Brain microvascular endothelial cell (primary cell): ENCODE measurements at regions not wholly inside any gene's neighbourhood (a gene's known extent, or its start where the extent isn't known, plus 50 kb on each side); places are given as distances from the start of the nearest gene placed in this dataset.
"Not testable (repeated sequence)": the region's sequence is repeated elsewhere in the genome, so short reads cannot be mapped to it uniquely, and the experiment has no call there.

Experiments used
- DNase-seq: peaks from one replicate; pipeline ENCODE4 v3.0.0-alpha.2; 2020
- H3K27ac ChIP-seq: fragments of 250-450 bp; sonication (Bioruptor Pico); 2 replicates; pipeline ENCODE4 v1.5.1; 2020; ENCODE audit warnings: mild to moderate bottlenecking, moderate library complexity
- H3K27me3 ChIP-seq: fragments of 250-450 bp; sonication (Bioruptor Pico); replicated peaks from 2 replicates; pipeline ENCODE4 v1.5.1; 2020; ENCODE audit warnings: mild to moderate bottlenecking
- H3K36me3 ChIP-seq: fragments of 250-450 bp; sonication (Bioruptor Pico); replicated peaks from 2 replicates; pipeline ENCODE4 v1.5.1; 2020; ENCODE audit warnings: mild to moderate bottlenecking
- H3K4me3 ChIP-seq: 2 replicates; pipeline ENCODE4 v1.5.1; 2011; ENCODE audit warnings: low read depth, mild to moderate bottlenecking, control low read depth, low read length, moderate library complexity
- in situ Hi-C: cut with HindIII; loops from 2 replicates; pipeline ENCODE4 v1.10.0; 2017; ENCODE audit warnings: low sequenced_read_pairs, low pct_ligation_motif_present
- TF ChIP-seq, protein P1 (sequence below): IDR thresholded peaks from 2 replicates; pipeline ENCODE4 v1.5.1; 2011; ENCODE audit warnings: low read depth, mild to moderate bottlenecking, moderate library complexity, low read length, control low read depth, inconsistent platforms; ENCODE audit errors: missing control alignments

DNA sequence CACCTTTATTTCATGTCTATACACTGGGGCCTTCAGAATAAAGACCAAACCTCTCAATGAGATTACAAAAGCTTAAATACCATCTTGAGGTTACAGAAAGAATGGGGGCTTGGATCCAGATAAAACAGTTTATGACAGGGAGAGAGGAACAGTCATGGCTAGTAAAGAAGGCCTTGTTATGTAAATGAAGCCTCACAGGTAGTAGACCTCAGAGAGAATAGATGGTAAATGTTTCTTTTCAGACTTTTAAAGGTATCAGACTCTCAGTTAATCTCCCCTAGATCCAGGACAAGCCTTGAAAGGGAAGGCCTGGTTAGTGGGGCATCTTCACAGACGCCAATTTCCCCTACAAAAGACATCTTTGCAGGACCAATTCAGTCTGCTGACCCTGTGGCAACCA, 1325.6 kb downstream of the HACE1 start:
- Histone ChIP-seq H3K4me3 (no peak overlapping the region), H3K36me3 (no peaks in the 10 kb centered on the region), H3K27ac (no peak overlapping the region), H3K27me3 (no peaks in the 10 kb centered on the region)
- in situ Hi-C loops, result no loop called here
- no peak for DNase-seq
- TF ChIP-seq, protein P1, sequence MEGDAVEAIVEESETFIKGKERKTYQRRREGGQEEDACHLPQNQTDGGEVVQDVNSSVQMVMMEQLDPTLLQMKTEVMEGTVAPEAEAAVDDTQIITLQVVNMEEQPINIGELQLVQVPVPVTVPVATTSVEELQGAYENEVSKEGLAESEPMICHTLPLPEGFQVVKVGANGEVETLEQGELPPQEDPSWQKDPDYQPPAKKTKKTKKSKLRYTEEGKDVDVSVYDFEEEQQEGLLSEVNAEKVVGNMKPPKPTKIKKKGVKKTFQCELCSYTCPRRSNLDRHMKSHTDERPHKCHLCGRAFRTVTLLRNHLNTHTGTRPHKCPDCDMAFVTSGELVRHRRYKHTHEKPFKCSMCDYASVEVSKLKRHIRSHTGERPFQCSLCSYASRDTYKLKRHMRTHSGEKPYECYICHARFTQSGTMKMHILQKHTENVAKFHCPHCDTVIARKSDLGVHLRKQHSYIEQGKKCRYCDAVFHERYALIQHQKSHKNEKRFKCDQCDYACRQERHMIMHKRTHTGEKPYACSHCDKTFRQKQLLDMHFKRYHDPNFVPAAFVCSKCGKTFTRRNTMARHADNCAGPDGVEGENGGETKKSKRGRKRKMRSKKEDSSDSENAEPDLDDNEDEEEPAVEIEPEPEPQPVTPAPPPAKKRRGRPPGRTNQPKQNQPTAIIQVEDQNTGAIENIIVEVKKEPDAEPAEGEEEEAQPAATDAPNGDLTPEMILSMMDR, result no peak

DNA sequence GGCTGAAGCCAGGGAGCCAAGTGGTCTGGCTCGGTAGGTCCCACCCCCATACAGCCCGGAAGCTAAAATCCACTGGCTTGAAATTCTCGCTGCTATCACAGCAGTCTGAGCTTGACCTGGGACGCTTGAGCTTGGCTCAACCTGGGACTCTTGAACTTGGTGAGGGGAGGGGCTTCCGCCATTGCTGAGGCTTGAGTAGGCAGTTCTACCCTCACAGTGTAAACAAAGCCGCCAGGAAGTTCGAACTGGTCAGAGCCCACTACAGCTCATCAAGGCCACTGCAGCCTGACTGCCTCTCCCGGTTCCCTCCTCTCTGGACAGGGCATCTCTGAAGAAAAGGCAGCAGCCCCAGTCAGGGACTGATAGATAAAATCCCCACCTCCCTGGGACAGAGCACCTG, 1337.7 kb downstream of the HACE1 start:
- H3K27me3 ChIP-seq, result no peaks in the 10 kb centered on the region
- TF ChIP-seq, protein P1, result no peak
- no peak for DNase-seq
- H3K36me3 ChIP-seq, result no peaks in the 10 kb centered on the region
- in situ Hi-C loops, result no loop called here
- H3K4me3 ChIP-seq, result no peak overlapping the region
- no peak overlapping the region for H3K27ac ChIP-seq

DNA sequence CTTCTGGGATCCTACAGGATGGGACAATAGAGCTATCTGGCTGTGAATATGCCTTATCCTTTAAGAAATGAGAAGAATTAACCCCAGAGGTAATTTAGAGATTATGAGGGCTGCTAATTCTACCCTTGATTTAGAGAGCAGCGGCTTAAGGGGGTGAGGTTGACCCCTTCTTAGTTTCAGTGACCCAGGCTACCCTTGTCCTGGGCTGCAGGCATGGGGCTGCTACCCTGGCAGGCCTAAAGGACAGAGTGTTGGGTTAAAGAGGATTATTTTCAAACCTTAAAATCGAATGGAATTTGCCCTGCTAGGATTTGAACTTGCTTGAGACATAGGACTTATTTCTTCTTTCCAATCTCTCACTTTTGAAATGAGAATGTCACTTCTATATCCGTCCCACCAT, 1343.4 kb downstream of the HACE1 start:
- no peak for DNase-seq
- TF ChIP-seq, protein P1, result no peak
- H3K36me3 ChIP-seq, result no peaks in the 10 kb centered on the region
- H3K27me3 ChIP-seq, result no peaks in the 10 kb centered on the region
- in situ Hi-C loops, result no loop called here
- no peak overlapping the region for H3K4me3 ChIP-seq
- no peak overlapping the region for H3K27ac ChIP-seq

DNA sequence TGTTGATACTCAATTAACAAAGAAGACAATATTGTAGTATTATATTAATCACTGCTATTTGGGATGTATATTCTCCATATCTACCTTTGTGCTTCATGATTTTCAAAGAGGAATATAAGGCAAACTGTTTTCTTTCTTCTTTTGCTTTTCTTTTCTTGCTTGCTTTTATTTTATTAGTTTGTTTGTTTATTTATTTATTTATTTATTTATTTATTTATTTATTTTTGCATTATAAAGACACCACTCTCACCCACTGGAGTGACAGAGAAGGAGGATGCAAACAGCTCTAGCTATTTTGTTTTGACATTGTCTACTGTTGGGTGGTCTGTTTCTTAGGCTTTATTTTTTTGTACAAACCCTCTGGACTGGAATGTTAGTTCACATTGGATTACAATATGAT, 1352.7 kb downstream of the HACE1 start:
- H3K4me3 ChIP-seq, result no peak overlapping the region
- DNase-seq, result no peak
- H3K27me3 ChIP-seq, result no peaks in the 10 kb centered on the region
- H3K36me3 ChIP-seq, result no peaks in the 10 kb centered on the region
- no peak overlapping the region for H3K27ac ChIP-seq
- in situ Hi-C loops, result no loop called here
- TF ChIP-seq, protein P1, result no peak

DNA sequence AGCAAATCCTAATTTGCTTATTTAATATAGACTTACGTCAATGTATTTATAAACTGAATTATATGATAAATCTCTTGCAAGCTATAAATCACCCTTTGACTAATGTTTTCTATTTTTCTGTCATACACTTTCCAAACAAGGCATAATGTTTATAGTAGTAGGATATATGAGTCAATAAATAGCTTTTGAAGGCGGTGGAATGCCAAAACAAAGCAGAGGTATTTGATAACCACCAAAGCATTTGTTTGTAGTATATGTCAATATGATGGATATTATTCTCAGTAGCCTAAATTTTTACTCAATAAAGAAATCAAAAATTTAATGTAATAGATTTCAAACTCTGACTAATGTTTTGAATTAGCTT, 1354.6 kb downstream of the HACE1 start:
- in situ Hi-C loops, result no loop called here
- TF ChIP-seq, protein P1, result no peak
- H3K36me3 ChIP-seq, result no peaks in the 10 kb centered on the region
- H3K27me3 ChIP-seq, result no peaks in the 10 kb centered on the region
- DNase-seq, result no peak
- H3K27ac ChIP-seq, result no peak overlapping the region
- no peak overlapping the region for H3K4me3 ChIP-seq

DNA sequence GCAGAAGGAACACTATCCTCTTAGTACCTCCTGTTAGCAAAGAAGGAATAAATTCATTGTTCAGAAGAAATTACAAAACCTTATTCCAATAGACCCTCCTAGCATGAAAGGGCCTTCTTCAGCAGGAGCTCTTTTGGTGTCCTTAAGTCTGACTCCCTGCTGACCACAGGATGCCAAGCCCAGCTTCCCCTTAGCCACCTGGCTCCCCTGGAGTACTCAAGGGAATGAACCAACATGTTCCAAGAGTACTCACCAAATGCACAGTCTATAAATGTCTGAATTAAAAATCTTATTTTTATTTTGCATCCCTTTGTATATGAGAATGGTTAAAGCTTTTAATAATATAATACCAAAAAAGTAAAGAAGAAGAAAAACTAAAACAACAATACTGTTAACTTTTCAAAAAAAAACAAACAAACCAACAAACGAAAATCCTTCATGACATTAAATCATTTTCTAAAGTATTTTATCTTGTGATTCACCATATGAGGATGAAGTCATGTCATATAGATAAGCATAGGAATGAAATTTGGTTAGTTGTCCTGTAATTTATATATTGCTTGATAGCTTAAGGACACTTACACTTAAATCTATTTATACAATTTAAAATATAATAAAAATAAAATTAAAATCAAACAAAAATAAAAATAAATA, 1355.1 kb downstream of the HACE1 start:
- DNase-seq, result no peak
- Histone ChIP-seq H3K4me3 (no peak overlapping the region), H3K36me3 (no peaks in the 10 kb centered on the region), H3K27ac (no peak overlapping the region), H3K27me3 (no peaks in the 10 kb centered on the region)
- in situ Hi-C loops, result no loop called here
- TF ChIP-seq, protein P1, result no peak

DNA sequence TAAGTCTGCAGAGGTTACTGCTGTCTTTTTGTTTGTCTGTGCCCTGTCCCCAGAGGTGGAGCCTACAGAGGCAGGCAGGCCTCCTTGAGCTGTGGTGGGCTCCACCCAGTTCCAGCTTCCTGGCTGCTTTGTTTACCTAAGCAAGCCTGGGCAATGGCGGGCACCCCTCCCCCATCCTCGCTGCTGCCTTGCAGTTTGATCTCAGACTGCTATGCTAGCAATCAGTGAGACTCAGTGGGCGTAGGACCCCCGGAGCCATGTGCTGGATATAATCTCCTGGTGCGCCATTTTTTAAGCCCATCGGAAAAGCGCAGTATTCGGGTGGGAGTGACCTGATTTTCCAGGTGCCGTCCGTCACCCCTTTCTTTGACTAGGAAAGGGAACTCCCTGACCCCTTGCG, 1363.1 kb downstream of the HACE1 start:
- H3K27ac ChIP-seq, H3K27me3 ChIP-seq, DNase-seq, H3K36me3 ChIP-seq, H3K4me3 ChIP-seq, in situ Hi-C loops: not testable (repeated sequence)
